ENCODE measurements at regions not wholly inside any gene's neighbourhood (a gene's known extent, or its start where the extent isn't known, plus 50 kb on each side); places are given as distances from the start of the nearest gene placed in this dataset.

GRCh38 chr3:59612444-59612715, 562.6 kb upstream of the CFAP20DC start:
- no peak for TF ChIP-seq CTCF (IDR thresholded peaks at IDR 0.05 in 2 of 3, conservative IDR thresholded peaks at IDR 0.05 in 1 of 3; ENCODE audit: control insufficient read depth in 2 of 3, extremely low read depth in 1 of 3, insufficient read depth in 1 of 3, low read depth in 3 of 3, low read length in 3 of 3)
- TF ChIP-seq CEBPZ (IDR thresholded peaks at IDR 0.05; ENCODE audit: low read depth, low read length) = no peak
- TF ChIP-seq BCLAF1 (IDR thresholded peaks at IDR 0.05) = no peak
